Hepatocyte (in vitro differentiated cells): ENCODE measurements at regions not wholly inside any gene's neighbourhood (a gene's known extent, or its start where the extent isn't known, plus 50 kb on each side); places are given as distances from the start of the nearest gene placed in this dataset.

Source experiments
- EZH2 ChIP-seq: fragments of 200-600 bp; sonication (generic); IDR thresholded peaks from 2 replicates; pipeline ENCODE4 v1.6.1; 2016; ENCODE audit warnings: antibody characterized with exemption, mild to moderate bottlenecking, borderline replicate concordance
- TF ChIP-seq, protein P1 (sequence below): fragments of 200-600 bp; sonication (generic); IDR thresholded peaks from 2 replicates; pipeline ENCODE4 v1.5.1; 2016; ENCODE audit warnings: antibody characterized with exemption, mild to moderate bottlenecking; ENCODE audit not compliant: poor library complexity

GRCh38 chr6:48474136-48474535 is 363.1 kb upstream of the PTCHD4 start:
- TF ChIP-seq, protein P1, sequence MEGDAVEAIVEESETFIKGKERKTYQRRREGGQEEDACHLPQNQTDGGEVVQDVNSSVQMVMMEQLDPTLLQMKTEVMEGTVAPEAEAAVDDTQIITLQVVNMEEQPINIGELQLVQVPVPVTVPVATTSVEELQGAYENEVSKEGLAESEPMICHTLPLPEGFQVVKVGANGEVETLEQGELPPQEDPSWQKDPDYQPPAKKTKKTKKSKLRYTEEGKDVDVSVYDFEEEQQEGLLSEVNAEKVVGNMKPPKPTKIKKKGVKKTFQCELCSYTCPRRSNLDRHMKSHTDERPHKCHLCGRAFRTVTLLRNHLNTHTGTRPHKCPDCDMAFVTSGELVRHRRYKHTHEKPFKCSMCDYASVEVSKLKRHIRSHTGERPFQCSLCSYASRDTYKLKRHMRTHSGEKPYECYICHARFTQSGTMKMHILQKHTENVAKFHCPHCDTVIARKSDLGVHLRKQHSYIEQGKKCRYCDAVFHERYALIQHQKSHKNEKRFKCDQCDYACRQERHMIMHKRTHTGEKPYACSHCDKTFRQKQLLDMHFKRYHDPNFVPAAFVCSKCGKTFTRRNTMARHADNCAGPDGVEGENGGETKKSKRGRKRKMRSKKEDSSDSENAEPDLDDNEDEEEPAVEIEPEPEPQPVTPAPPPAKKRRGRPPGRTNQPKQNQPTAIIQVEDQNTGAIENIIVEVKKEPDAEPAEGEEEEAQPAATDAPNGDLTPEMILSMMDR: no peak
- TF ChIP-seq EZH2: no peak
